ENCODE measurements at regions not wholly inside any gene's neighbourhood (a gene's known extent, or its start where the extent isn't known, plus 50 kb on each side); places are given as distances from the start of the nearest gene placed in this dataset.

DNA sequence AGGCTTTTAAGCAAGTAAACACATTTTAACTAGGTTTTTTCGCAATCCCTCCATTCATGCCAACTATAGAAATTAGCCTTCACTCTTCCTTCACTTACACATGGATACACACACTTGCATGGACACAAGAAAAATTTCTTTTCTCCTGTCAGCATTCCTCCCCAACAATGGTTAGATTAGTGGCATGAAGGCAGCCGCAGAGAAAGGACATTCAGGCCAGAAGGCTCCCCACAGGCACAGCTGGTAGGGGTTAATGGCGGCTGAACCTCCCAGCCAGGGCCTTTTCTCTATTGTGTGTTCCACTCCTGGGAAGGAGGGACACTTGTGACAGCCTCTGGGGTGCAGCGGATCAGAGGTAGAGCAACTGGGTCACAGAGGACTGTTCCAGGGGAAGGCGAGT, 255.0 kb upstream of the SP8 start:
- no peak overlapping the region for H3K4me3 ChIP-seq (ENCODE audit: low read depth, low read length)
- no peak for TF ChIP-seq CTCF (IDR thresholded peaks at IDR 0.05; ENCODE audit: borderline replicate concordance, insufficient read depth, low read depth, low read length)

- no peak for TF ChIP-seq CTCF (IDR thresholded peaks at IDR 0.05; ENCODE audit: borderline replicate concordance, insufficient read depth, low read depth, low read length)
- H3K4me3 ChIP-seq (ENCODE audit: low read depth, low read length) = no peak overlapping the region
Observed at GRCh38 chr7:21044384-21044783, 257.7 kb upstream of the SP8 start.

- TF ChIP-seq CTCF (IDR thresholded peaks at IDR 0.05; ENCODE audit: borderline replicate concordance, insufficient read depth, low read depth, low read length) = no peak
- H3K4me3 ChIP-seq (ENCODE audit: low read depth, low read length) = no peak overlapping the region
Observed at GRCh38 chr7:21044913-21045568, 258.4 kb upstream of the SP8 start.

GRCh38 chr7:21051865-21052264, 265.2 kb upstream of the SP8 start:
- no peak for TF ChIP-seq CTCF (IDR thresholded peaks at IDR 0.05; ENCODE audit: borderline replicate concordance, insufficient read depth, low read depth, low read length)
- H3K4me3 ChIP-seq (ENCODE audit: low read depth, low read length) = no peak overlapping the region

GRCh38 chr7:21054427-21055112, 267.9 kb upstream of the SP8 start:
- H3K4me3 ChIP-seq (ENCODE audit: low read depth, low read length) = no peak overlapping the region

DNA sequence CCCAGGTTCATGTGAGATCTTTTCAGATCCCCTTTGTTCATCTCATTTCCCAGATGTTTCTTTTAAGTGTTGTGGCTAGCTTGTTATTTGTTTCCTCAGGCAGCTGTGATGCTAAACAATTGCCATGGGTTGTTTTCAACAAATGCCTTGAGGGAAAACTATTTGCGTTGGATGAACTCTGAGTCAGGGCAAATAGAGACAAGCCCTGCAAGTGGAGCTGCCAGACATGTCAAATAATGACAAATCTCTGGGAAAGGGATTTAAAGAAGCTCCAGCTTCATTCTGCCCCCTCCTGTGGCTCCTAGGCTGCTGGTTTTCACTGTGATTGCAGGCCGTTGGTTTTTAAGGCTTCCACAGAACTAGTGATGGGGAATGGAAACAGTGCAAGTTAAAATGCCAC, 272.4 kb upstream of the SP8 start:
- TF ChIP-seq CTCF (IDR thresholded peaks at IDR 0.05; ENCODE audit: borderline replicate concordance, insufficient read depth, low read depth, low read length) = no peak
- no peak overlapping the region for H3K4me3 ChIP-seq (ENCODE audit: low read depth, low read length)

More at GRCh38 chr7:21054427-21055112, 267.9 kb upstream of the SP8 start:
- TF ChIP-seq CTCF (IDR thresholded peaks at IDR 0.05; ENCODE audit: borderline replicate concordance, insufficient read depth, low read depth, low read length) = no peak

DNA sequence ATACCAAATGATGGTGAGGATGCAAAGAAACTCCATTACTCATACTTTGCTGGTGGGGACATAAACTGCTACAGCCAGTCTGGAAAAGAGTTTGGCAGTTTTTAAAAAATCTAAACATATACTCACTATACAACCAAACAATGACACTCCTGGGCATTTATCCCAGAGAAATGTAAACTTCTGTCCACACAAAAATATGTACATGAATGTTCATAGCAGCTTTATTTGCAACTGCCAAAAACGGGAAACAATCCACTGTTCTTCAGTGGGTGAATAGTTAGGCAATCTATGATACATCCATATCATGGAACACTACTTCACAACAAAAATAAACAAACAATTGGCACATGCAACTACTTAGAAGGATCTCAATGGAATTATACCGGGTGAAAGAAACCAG, 276.4 kb upstream of the SP8 start:
- TF ChIP-seq CTCF (IDR thresholded peaks at IDR 0.05; ENCODE audit: borderline replicate concordance, insufficient read depth, low read depth, low read length) = no peak
- no peak overlapping the region for H3K4me3 ChIP-seq (ENCODE audit: low read depth, low read length)
